HG02642 (cell line): ENCODE measurements at regions not wholly inside any gene's neighbourhood (a gene's known extent, or its start where the extent isn't known, plus 50 kb on each side); places are given as distances from the start of the nearest gene placed in this dataset.
A peak's percentile ranks its signal among the peaks of the same experiment; 100 is the strongest.
"Not testable (repeated sequence)": the region's sequence is repeated elsewhere in the genome, so short reads cannot be mapped to it uniquely, and the experiment has no call there.

Source experiments
- ATAC-seq: cut with Tn5 transposase; IDR thresholded peaks from one replicate; pipeline ENCODE4 v1.9.1; 2021; ENCODE audit warnings: mild to moderate bottlenecking; ENCODE audit not compliant: unreplicated experiment, poor library complexity

GRCh38 chr11:86150847-86151173 is 81.9 kb upstream of the PICALM start:
- ATAC-seq: no peak

DNA sequence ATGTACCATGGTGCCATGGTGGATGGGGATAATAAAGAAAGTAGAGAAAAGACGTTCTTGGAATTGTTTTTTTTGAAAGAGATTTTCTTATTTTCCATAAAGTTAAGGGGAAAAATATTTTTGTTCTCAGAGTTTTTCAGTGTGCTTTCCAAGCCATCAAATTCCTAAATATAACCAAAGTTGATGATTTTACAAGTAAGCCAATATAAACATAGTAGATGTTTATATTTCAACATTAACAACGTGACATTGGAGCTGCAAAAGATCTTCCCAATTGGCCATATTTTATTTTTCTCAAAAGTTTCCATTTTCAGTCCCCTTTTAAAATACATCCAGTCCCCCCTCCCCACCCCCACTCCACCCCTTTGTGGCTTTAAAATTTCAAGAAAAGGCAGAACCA is 80.9 kb upstream of the PICALM start:
- no peak for ATAC-seq

DNA sequence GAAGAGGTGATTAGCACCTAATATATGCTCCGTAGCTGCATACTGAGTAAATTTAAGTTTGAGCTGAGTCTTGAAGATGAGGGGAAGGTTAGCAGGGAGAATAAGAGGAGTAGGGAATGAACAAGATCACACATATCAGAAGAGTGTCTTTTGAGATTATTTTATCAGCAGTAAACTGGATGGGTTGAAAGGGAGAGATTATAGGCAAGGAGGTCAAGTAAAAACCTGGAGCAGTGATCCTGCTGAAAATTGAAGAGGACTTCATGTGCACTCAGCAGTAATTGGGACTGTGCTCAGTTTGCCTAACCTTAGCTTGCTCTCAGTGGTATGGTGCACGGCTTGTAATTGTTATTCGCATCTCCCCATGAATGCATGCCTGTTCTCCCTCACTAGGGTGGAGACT is 79.5 kb upstream of the PICALM start:
- ATAC-seq: no peak

- no peak for ATAC-seq
Observed at GRCh38 chr11:86147004-86147403, 78.1 kb upstream of the PICALM start.

- ATAC-seq: no peak
Observed at GRCh38 chr11:86145439-86146156, 76.7 kb upstream of the PICALM start.

GRCh38 chr11:86144846-86145245 is 76.0 kb upstream of the PICALM start:
- ATAC-seq: no peak

DNA sequence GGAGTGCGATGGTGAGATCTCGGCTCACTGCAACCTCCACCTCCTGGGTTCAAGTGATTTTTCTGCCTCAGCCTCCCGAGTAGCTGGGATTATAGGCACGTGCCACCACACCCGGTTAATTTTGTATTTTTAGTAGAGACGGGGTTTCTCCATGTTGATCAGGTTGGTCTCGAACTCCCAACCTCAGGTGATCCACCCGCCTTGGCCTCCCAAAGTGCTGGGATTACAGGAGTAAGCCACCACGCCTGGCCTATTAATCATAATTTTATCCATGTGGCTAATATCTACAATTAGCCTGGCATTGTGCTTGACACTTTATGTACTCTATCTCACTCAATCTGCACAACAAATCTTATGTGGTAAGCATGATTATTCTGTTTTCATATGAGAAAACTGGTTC is 75.2 kb upstream of the PICALM start:
- ATAC-seq: not testable (repeated sequence)

- ATAC-seq: no peak
Observed at GRCh38 chr11:86143087-86144030, 74.5 kb upstream of the PICALM start.

DNA sequence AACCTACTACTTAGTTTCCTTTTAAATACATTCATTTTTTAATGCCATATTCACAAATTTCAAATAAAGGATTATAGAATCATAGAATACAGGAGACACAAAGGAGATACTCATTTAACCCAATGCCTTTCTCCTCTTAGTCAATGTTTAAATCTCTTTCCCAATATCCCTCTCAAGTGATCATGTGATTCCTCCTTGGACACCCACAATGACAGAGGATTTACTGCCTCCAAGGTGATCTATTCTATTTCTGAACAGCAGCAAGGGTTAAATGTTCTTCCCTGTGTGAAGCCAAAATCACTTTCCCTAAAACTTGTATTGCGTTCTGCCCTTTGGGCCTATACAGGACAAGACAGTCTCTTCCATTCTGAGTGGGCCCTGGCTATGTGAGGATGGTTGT is 73.3 kb upstream of the PICALM start:
- no peak for ATAC-seq

DNA sequence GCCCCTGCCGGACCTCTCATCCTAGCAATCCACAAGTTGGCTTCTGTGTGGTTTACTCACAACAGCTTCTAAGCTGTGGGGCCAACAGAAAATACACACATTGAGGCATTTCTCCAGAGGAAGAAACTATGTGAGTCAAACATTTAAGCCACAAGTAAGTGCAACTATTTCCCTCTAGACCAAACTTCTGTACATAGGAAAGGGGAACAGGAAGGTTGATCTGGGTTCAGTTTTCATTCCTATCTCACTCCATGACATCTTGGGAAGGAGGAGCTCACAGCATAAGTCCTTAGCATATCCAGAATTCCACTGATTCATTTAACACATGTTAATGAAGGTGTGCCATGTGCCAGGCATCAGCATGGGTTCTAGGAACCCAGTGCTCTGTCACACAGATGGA is 72.8 kb upstream of the PICALM start:
- ATAC-seq: no peak

GRCh38 chr11:86140334-86140990 is 71.6 kb upstream of the PICALM start:
- no peak for ATAC-seq

GRCh38 chr11:86138958-86139357 is 70.1 kb upstream of the PICALM start:
- peak; percentile 83 for ATAC-seq

- no peak for ATAC-seq
Observed at GRCh38 chr11:86136538-86136937, 67.7 kb upstream of the PICALM start.

GRCh38 chr11:86135319-86135714 is 66.4 kb upstream of the PICALM start:
- no peak for ATAC-seq

DNA sequence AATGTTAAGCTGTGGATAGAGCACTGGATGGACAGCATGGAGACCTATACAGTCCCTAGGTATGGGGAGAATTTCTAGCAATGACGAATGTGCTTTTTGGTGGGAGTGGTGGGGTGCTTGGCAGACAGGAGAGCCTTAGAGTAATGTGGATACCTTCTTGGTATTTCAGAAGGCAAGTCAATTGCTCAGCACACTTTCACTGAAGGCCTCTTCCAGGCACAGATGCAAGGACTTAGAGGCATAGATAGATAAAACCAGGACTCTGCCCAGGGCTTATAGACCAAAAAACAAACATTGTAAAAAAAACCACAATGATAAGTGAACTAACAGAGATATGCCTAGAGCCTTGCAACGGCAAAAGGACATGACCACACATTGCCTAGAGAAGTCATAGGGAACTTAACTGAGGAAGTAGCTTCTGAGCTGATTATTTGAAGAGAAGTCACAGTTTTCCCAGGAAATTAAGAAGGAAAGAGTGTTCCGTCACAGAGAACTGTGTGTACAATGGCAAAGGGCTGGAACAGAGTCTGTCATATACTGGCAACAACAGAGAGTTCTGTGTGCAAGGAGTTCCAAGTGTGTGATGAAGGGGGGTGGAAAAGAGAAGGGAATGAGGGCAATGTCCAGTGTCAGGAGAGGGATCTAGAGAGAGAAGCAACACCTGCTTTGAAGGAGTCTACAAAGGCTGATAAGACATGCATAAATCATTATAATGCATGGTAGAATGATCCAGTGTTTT is 65.9 kb upstream of the PICALM start:
- no peak for ATAC-seq

GRCh38 chr11:86132667-86133249 is 63.9 kb upstream of the PICALM start:
- ATAC-seq: no peak

DNA sequence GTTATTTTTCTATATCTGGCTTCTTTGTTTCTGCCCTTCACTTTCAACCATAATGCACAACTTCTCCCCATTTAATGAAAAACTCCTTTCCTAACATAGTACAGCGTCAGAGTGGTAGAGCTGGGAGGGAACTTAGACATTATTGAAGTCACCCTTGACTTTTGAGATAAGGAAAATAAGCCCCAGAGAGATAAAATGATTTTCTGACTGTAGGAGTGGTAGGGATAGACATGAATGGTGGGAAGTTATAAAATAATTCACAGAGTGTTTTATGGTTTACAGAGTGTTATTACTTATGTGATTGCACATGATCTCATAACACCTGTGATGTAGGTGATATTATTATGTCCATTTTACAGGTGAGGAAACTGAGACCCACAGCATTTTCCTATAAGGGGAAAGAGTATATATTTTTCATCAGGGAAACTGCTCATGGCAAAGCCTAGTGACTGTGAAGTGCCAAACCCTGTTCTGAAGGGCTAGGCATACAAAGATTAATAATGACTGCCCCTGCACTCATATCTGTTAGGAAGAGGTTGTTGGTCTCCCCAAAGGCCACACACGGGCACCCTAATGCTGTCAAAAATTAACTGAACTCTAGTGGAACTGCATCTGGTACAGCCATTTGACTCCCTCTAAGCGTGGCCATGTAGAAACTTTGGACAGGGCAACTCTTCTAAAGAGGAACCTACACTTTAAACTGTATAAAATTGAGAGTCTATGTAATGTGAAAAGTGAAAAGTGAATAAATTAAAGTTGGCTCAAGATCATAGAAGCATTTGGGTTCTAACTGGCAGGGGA is 61.1 kb upstream of the PICALM start:
- ATAC-seq: no peak

DNA sequence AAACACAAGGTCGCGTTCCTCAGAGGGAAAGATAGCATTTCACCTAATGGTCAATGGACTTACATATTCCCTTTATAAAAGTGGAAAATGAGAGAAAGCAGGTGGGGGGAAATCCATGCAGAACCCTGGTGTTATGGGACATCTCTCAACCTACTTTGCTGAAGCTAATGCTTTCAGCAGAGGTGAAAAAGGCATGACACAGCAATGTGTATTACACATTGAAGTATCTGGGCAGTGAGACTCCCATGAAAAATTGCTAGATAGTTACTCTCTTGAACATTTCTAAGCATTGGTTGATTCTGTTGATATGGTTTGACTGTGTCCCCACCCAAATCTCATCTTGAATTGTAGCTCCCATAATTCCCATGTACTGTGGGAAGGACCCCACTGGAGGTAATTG is 60.0 kb upstream of the PICALM start:
- ATAC-seq: no peak

DNA sequence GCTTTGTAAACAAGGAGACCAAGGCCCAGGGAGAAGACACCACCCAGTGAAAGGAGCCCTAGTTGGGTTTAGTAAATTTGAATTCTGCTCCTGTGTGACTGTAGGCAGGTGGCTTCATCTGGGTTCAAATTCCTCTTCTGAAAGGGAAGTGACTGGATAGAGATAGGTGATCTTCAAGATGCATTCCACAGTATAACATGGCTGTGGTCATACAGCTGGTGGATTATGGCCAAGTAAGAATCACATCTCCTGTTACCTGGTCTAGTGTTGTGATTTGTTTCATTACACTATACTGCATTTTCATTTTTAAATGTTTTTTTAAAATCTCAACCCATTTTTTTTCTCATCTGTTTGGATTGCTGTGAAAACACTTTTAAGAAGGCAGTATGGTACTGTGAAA is 58.0 kb upstream of the PICALM start:
- no peak for ATAC-seq
